ENCODE measurements at regions not wholly inside any gene's neighbourhood (a gene's known extent, or its start where the extent isn't known, plus 50 kb on each side); places are given as distances from the start of the nearest gene placed in this dataset.

GRCh38 chr3:188000361-188000861 lies 153.5 kb upstream of the LPP start (continued):
- TF ChIP-seq REST (IDR thresholded peaks at IDR 0.05) (no peak), HOXB13 (CRISPR knock-in tag; IDR thresholded peaks at IDR 0.05; ENCODE audit: low read depth) (no peak), RNF2 (IDR thresholded peaks at IDR 0.05; ENCODE audit: borderline replicate concordance, low read depth) (no peak)

- ATAC-seq (no peak), FAIRE-seq (no peak), DNase-seq (ENCODE audit: low read depth in 1 of 2, low spot score in 1 of 2) (no peak)
- WGBS (ENCODE audit: missing lambda C conversion rate): 40% methylated on average over 3 of the region's 3 CpGs
- peak overlapping the region in 1 of 2 experiments; percentile 18; a peak in 1 of 6 replicates for H3K27ac ChIP-seq
- peak overlapping the region; percentile 10; the same call in 1 of the 3 replicates for H3K4me2 ChIP-seq
- H3K4me3 ChIP-seq: no peak overlapping the region
- TF ChIP-seq ZSCAN20 (CRISPR knock-in tag; IDR thresholded peaks at IDR 0.05) (no peak), ESRRA (IDR thresholded peaks at IDR 0.05; ENCODE audit: borderline replicate concordance, low read length) (no peak), MAFK (IDR thresholded peaks at IDR 0.05; ENCODE audit: partially characterized antibody) (no peak)
- TF ChIP-seq, protein P1, sequence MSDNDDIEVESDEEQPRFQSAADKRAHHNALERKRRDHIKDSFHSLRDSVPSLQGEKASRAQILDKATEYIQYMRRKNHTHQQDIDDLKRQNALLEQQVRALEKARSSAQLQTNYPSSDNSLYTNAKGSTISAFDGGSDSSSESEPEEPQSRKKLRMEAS (IDR thresholded peaks at IDR 0.05): no peak
- peaks cover 57% of the 10 kb centered on the region for H3K4me1 ChIP-seq
- ChIA-PET POLR2A (no interaction called here), CTCF (no interaction called here)
- H3K9me3 ChIP-seq: no peaks in the 10 kb centered on the region
These were observed 152.9 kb upstream of the LPP start for GRCh38 chr3:188001093-188001492.

DNA sequence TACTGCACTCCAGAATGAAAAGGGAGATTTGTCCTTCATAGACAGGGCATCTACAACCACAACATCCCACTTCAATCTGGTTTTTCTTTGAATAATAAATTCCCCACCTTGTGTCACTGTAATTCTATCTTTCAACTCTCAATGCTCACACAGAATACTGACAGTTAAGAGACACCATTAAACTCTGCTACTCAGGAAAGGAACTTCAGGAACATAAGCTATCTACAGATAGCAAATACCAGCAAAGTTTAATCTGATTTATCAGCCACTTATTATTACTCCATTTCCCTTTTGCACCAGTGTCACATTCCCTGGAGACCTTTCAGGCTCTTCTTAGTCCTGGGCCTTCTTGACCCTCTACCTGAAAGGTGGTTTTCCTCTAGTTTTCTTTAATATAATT lies 152.0 kb upstream of the LPP start:
- CTCF ChIA-PET: no interaction called here
- H3K4me1 ChIP-seq: peaks cover 61% of the 10 kb centered on the region
- H3K4me2 ChIP-seq: no peak overlapping the region; the same call in 2 of the 3 replicates
- POLR2A ChIA-PET: no interaction called here
- FAIRE-seq: no peak
- no peak for ATAC-seq
- TF ChIP-seq, protein P2, sequence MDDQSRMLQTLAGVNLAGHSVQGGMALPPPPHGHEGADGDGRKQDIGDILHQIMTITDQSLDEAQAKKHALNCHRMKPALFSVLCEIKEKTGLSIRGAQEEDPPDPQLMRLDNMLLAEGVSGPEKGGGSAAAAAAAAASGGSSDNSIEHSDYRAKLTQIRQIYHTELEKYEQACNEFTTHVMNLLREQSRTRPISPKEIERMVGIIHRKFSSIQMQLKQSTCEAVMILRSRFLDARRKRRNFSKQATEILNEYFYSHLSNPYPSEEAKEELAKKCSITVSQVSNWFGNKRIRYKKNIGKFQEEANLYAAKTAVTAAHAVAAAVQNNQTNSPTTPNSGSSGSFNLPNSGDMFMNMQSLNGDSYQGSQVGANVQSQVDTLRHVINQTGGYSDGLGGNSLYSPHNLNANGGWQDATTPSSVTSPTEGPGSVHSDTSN (IDR thresholded peaks at IDR 0.05): no peak
- TF ChIP-seq E2F6 (IDR thresholded peaks at IDR 0.05; ENCODE audit: borderline replicate concordance, low read depth): no peak
- TF ChIP-seq, protein P3, sequence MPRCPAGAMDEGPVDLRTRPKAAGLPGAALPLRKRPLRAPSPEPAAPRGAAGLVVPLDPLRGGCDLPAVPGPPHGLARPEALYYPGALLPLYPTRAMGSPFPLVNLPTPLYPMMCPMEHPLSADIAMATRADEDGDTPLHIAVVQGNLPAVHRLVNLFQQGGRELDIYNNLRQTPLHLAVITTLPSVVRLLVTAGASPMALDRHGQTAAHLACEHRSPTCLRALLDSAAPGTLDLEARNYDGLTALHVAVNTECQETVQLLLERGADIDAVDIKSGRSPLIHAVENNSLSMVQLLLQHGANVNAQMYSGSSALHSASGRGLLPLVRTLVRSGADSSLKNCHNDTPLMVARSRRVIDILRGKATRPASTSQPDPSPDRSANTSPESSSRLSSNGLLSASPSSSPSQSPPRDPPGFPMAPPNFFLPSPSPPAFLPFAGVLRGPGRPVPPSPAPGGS (IDR thresholded peaks at IDR 0.05): no peak
- H3K9me3 ChIP-seq: no peaks in the 10 kb centered on the region
- no peak for DNase-seq (ENCODE audit: low read depth in 1 of 2, low spot score in 1 of 2)
- H3K4me3 ChIP-seq: no peak overlapping the region
- peak overlapping the region; percentile 75 to 84; a peak in 5 of 6 replicates for H3K27ac ChIP-seq

DNA sequence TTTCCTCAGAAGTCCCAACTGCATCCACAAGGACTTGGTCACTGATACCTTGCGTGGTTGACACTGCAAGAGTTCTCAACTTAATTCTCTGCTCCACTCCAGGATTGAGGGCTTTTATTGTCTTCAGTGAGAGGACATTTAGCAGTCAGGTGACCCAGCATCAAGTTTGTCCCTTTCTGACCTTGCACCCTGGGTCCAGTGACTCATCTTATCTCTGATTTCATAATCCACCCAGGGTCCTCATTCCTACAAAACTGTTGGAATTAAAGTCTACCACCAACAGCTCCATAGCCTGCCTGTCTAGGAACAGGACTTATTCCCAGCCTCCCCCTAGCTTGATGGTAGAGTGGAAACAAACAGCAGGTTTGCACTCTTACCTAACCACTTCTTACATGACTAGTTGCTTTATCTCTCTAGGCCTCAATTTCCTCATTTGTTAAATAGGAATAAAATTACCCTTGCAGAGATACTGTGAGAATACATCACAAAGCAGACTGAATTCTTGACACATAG lies 151.3 kb upstream of the LPP start:
- H3K4me3 ChIP-seq: no peak overlapping the region
- H3K4me1 ChIP-seq: peaks cover 57% of the 10 kb centered on the region
- DNase-seq (ENCODE audit: low read depth in 1 of 2, low spot score in 1 of 2) (no peak), FAIRE-seq (no peak), ATAC-seq (peak; percentile 15 to 18; a peak in 3 of 6 replicates)
- ChIA-PET CTCF (no interaction called here), POLR2A (interaction anchor here (0.8 kb wide), 1 partner anchor 257 kb away, joined by 3 read pairs; the partner anchor contains the start of gene BCL6)
- H3K27ac ChIP-seq: peak overlapping the region; percentile 75 to 84
- no peak for TF ChIP-seq FOSL2 (IDR thresholded peaks at IDR 0.05)
- TF ChIP-seq FOSL2 (CRISPR knock-in tag; IDR thresholded peaks at IDR 0.05): 0 out of 2 replicates have a peak, but pooled peaks have one; percentile 9
- no peak for TF ChIP-seq EHMT2 (IDR thresholded peaks at IDR 0.05; ENCODE audit: low read depth)
- H3K9me3 ChIP-seq: no peaks in the 10 kb centered on the region
- H3K4me2 ChIP-seq: peak overlapping the region; percentile 77
- WGBS (ENCODE audit: missing lambda C conversion rate): 100% methylated on average over 1 of the region's 1 CpG

All from A549 (cell line).